ENCODE measurements at regions not wholly inside any gene's neighbourhood (a gene's known extent, or its start where the extent isn't known, plus 50 kb on each side); places are given as distances from the start of the nearest gene placed in this dataset.

- no peak for TF ChIP-seq POLR2AphosphoS5 (IDR thresholded peaks at IDR 0.05; ENCODE audit: low read length)
- no peak for TF ChIP-seq CTCF (IDR thresholded peaks at IDR 0.05 in 2 of 3, conservative IDR thresholded peaks at IDR 0.05 in 1 of 3; ENCODE audit: control insufficient read depth in 2 of 3, extremely low read depth in 1 of 3, insufficient read depth in 1 of 3, low read depth in 3 of 3, low read length in 3 of 3)
- TF ChIP-seq BHLHE40 (IDR thresholded peaks at IDR 0.05; ENCODE audit: borderline replicate concordance in 1 of 2, low read depth in 2 of 2, low read length in 1 of 2) = no peak
- no peak for TF ChIP-seq POLR2AphosphoS2 (IDR thresholded peaks at IDR 0.05; ENCODE audit: low read depth, low read length)
- no peak for TF ChIP-seq MLLT1 (IDR thresholded peaks at IDR 0.05)
- TF ChIP-seq MXI1 (IDR thresholded peaks at IDR 0.05; ENCODE audit: low read depth, low read length) = no peak
- no peak for TF ChIP-seq HDAC6 (IDR thresholded peaks at IDR 0.05; ENCODE audit: unreplicated experiment)
- no peak for TF ChIP-seq ESRRA (IDR thresholded peaks at IDR 0.05; ENCODE audit: low read length)
- TF ChIP-seq EGR1 (IDR thresholded peaks at IDR 0.05; ENCODE audit: borderline replicate concordance in 1 of 2, low read depth in 2 of 2, low read length in 2 of 2) = no peak
- no peak for TF ChIP-seq REST (IDR thresholded peaks at IDR 0.05; ENCODE audit: low read depth, low read length)
These were observed 627.6 kb downstream of the NPHP4 start for GRCh38 chr1:5364591-5364990.
